ENCODE measurements at regions not wholly inside any gene's neighbourhood (a gene's known extent, or its start where the extent isn't known, plus 50 kb on each side); places are given as distances from the start of the nearest gene placed in this dataset.

DNA sequence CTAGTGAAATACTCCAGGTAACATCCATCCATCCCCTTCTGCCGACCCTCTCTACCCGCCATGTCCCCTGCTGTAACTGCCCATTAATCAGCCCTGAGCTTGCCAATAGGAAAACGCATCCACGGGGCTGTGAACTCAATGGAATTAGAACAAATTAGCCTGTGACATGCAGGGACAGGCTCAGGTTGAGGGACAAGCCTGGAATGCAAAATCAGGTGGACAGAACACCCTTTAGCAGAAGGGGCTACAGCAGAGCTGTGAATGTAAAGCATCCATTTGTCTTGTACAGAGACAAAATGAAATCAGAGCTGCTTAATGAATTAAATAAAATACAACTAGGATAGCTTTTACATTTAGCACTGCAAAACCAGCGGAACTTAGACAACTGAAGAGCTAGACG, 187.3 kb upstream of the SASH1 start:
- 68 to 80% methylated on average over 6 of the region's 6 CpGs for WGBS, 2 donors
- no peak for DNase-seq (ENCODE audit: low spot score in 2 of 2)
- no peak overlapping the region for H3K4me3 ChIP-seq (ENCODE audit: low read depth, poor library complexity, severe bottlenecking)
- no peak for TF ChIP-seq POLR2A (IDR thresholded peaks at IDR 0.05)
- intact Hi-C loops (cut with DNase I; ENCODE audit: low total_unique reads) = no loop called here

DNA sequence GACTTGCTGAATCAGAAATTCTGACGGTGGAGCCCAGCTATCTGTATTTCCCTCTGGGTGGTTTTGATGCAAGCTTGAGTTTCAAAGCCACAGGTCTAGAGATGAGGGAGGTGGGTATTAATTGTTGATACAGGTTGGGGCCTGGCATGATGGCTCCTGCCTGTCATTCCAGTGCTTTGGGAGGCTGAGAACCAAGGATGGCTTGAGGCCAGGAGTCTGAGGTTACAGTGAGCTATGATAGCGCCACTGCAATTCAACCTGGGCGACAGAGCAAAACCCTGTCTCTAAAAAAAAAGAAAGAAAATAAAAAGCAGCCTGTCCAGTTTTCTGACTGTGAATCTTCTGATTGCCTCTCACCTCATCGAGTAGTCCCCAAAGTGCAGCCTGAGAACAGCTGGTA, 184.8 kb upstream of the SASH1 start:
- TF ChIP-seq, protein P1, sequence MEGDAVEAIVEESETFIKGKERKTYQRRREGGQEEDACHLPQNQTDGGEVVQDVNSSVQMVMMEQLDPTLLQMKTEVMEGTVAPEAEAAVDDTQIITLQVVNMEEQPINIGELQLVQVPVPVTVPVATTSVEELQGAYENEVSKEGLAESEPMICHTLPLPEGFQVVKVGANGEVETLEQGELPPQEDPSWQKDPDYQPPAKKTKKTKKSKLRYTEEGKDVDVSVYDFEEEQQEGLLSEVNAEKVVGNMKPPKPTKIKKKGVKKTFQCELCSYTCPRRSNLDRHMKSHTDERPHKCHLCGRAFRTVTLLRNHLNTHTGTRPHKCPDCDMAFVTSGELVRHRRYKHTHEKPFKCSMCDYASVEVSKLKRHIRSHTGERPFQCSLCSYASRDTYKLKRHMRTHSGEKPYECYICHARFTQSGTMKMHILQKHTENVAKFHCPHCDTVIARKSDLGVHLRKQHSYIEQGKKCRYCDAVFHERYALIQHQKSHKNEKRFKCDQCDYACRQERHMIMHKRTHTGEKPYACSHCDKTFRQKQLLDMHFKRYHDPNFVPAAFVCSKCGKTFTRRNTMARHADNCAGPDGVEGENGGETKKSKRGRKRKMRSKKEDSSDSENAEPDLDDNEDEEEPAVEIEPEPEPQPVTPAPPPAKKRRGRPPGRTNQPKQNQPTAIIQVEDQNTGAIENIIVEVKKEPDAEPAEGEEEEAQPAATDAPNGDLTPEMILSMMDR (IDR thresholded peaks at IDR 0.05) = no peak
- TF ChIP-seq POLR2A (IDR thresholded peaks at IDR 0.05) = no peak
- intact Hi-C loops (cut with DNase I; ENCODE audit: low total_unique reads) = no loop called here
- WGBS, 2 donors = 49 to 59% methylated on average over 4 of the region's 4 CpGs
- no peak overlapping the region for H3K4me3 ChIP-seq (ENCODE audit: low read depth, poor library complexity, severe bottlenecking)
- no peak for DNase-seq (ENCODE audit: low spot score in 2 of 2)

DNA sequence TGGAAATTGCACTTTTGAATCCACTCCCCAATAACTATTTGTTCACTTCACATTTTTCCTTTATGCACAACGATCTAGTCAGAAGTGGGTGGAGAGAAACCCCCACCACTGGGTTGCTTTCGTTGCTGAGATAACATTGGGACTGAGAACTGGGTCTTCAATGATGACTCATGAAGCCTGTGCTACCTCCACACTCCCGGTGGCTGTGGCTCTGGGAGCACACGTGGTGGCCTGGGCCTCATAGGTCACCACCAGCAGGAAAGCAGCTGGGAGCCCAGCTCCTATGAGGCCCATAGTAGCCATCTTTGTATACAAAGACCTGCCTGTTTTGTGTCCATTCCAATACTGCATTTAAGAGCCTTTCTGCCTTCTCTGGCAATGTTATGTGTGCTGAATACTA, 178.0 kb upstream of the SASH1 start:
- intact Hi-C loops (cut with DNase I; ENCODE audit: low total_unique reads) = loop anchor here (5.0 kb wide), 2 partner anchors 657 to 1557 kb away; partner anchors contain the start of gene SAMD5
- no peak overlapping the region for H3K4me3 ChIP-seq (ENCODE audit: low read depth, poor library complexity, severe bottlenecking)
- 68 to 80% methylated on average over 4 of the region's 4 CpGs for WGBS, 2 donors
- no peak for DNase-seq (ENCODE audit: low spot score in 2 of 2)
- no peak for TF ChIP-seq POLR2A (IDR thresholded peaks at IDR 0.05)
- TF ChIP-seq, protein P1 (IDR thresholded peaks at IDR 0.05) = no peak

DNA sequence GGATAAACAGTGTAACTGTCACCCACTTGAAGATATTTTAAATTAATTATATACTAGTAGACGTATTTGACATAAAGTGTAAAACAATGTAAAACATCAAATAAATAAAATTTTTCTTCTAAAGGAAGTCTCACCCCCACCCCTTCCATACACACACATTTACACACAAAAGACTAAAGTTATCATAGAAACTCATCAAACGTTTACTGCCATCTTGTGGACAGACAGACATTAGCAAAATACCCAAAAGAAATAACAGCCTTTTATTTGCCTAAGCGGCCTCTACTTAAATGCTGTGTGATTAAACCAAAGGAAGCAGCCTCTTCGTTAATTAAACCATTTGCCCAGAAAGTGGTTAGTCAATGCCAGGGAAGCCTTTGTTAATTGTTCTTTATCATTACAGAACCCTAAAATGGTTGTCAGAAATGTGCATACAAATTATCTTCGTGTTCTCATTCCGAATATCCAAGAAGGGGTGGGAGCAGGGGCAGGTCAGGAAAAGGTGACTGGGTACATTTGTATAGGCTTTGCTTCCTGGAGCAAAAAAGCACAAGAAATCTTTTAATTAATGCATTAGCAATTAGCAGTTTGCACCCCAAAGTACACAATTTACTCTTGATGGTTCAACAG, 176.2 kb upstream of the SASH1 start:
- 32 to 34% methylated on average over 6 of the region's 6 CpGs for WGBS, 2 donors
- intact Hi-C loops (cut with DNase I; ENCODE audit: low total_unique reads) = loop anchor here (5.0 kb wide), 2 partner anchors 659 to 1559 kb away; partner anchors contain the start of gene SAMD5
- TF ChIP-seq, protein P1 (IDR thresholded peaks at IDR 0.05) = no peak
- TF ChIP-seq POLR2A (IDR thresholded peaks at IDR 0.05) = no peak
- no peak for DNase-seq (ENCODE audit: low spot score in 2 of 2)
- no peak overlapping the region for H3K4me3 ChIP-seq (ENCODE audit: low read depth, poor library complexity, severe bottlenecking)

DNA sequence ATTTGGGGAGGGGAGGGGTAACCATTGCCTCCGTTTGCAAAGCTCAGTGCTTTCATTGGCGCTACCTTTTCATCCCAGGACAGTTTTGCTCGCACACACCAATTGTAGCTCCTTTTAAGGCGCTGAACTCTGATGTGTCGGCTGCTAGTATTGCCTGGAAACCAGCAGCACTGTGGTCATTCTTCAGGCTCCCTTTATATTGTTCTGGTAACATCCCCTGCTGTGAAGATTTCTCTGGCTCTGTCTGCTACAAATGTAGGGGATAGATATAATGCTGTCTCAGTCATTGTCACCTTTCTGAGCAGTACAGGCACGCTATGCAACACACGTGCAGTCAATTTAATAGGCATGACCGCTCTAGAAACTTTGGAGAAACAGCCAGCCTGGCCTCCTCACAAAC, 172.9 kb upstream of the SASH1 start:
- 88% methylated on average over 8 of the region's 8 CpGs for WGBS, 2 donors

DNA sequence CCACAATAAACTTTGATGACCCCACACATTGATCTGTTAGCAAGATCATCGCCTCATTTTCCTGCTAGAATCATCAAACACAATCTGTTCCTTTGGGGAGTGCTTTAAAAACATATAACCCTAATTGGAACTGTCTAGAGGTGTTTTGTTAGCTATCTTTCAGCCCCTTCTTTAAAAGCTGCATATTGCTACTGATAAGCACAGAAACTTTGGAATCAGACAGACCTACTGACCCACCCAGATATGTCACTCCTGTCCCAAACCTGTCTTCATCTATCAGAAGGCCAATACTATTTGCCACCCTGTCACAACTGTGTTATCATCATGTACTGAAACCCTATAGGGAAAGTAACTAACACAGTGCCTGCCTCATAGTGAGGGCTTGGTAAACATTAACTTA, 172.4 kb upstream of the SASH1 start:
- 93 to 96% methylated on average over 1 of the region's 1 CpG for WGBS, 2 donors
- TF ChIP-seq, protein P1 (IDR thresholded peaks at IDR 0.05) = no peak
- no peak for TF ChIP-seq POLR2A (IDR thresholded peaks at IDR 0.05)
- H3K4me3 ChIP-seq (ENCODE audit: low read depth, poor library complexity, severe bottlenecking) = no peak overlapping the region
- no peak for DNase-seq (ENCODE audit: low spot score in 2 of 2)
- intact Hi-C loops (cut with DNase I; ENCODE audit: low total_unique reads) = loop anchor here (10.0 kb wide), 1 partner anchor 295 kb away; no protein-coding TSS in a partner anchor

More for the DNA sequence above, 172.9 kb upstream of the SASH1 start:
- no peak for DNase-seq (ENCODE audit: low spot score in 2 of 2)
- TF ChIP-seq POLR2A (IDR thresholded peaks at IDR 0.05) = no peak
- TF ChIP-seq, protein P1 (IDR thresholded peaks at IDR 0.05) = no peak
- intact Hi-C loops (cut with DNase I; ENCODE audit: low total_unique reads) = loop anchor here (5.0 to 10.0 kb wide), 3 partner anchors 295 to 1562 kb away; partner anchors contain the start of gene SAMD5
- H3K4me3 ChIP-seq (ENCODE audit: low read depth, poor library complexity, severe bottlenecking) = no peak overlapping the region
